ENCODE measurements at regions not wholly inside any gene's neighbourhood (a gene's known extent, or its start where the extent isn't known, plus 50 kb on each side); places are given as distances from the start of the nearest gene placed in this dataset.
"Not testable (repeated sequence)": the region's sequence is repeated elsewhere in the genome, so short reads cannot be mapped to it uniquely, and the experiment has no call there.

- peak; percentile 30 for DNase-seq
Measured at GRCh38 chr3:61381745-61382392, 130.6 kb upstream of the FHIT start.

- no peak for DNase-seq
Measured at GRCh38 chr3:61387817-61388216, 136.6 kb upstream of the FHIT start.

GRCh38 chr3:61393480-61393947, 142.3 kb upstream of the FHIT start:
- not testable (repeated sequence) for DNase-seq

- no peak for DNase-seq
Measured at GRCh38 chr3:61401359-61401758, 150.1 kb upstream of the FHIT start.

GRCh38 chr3:61407397-61407796, 154.0 kb upstream of the PTPRG start:
- DNase-seq = no peak

GRCh38 chr3:61409638-61410037, 151.7 kb upstream of the PTPRG start:
- no peak for DNase-seq

- DNase-seq = not testable (repeated sequence)
Measured at GRCh38 chr3:61410358-61410757, 151.0 kb upstream of the PTPRG start.

- no peak for DNase-seq
Measured at GRCh38 chr3:61411009-61411662, 150.2 kb upstream of the PTPRG start.

GRCh38 chr3:61414456-61414855, 146.9 kb upstream of the PTPRG start:
- no peak for DNase-seq

GRCh38 chr3:61415201-61415600, 146.2 kb upstream of the PTPRG start:
- DNase-seq = no peak

- no peak for DNase-seq
Measured at GRCh38 chr3:61416618-61417017, 144.8 kb upstream of the PTPRG start.

GRCh38 chr3:61417352-61417751, 144.0 kb upstream of the PTPRG start:
- peak; percentile 21 for DNase-seq

- DNase-seq = no peak
Measured at GRCh38 chr3:61420136-61420759, 141.1 kb upstream of the PTPRG start.

GRCh38 chr3:61422945-61423673, 138.3 kb upstream of the PTPRG start:
- peak; percentile 48 for DNase-seq

GRCh38 chr3:61425356-61425755, 136.0 kb upstream of the PTPRG start:
- DNase-seq = no peak

- DNase-seq = no peak
Measured at GRCh38 chr3:61429106-61429505, 132.3 kb upstream of the PTPRG start.

GRCh38 chr3:61434901-61435300, 126.5 kb upstream of the PTPRG start:
- not testable (repeated sequence) for DNase-seq

GRCh38 chr3:61435361-61435760, 126.0 kb upstream of the PTPRG start:
- DNase-seq = not testable (repeated sequence)

GRCh38 chr3:61438253-61439121, 122.9 kb upstream of the PTPRG start:
- no peak for DNase-seq

GRCh38 chr3:61439122-61439458, 122.3 kb upstream of the PTPRG start:
- DNase-seq = no peak

- no peak for DNase-seq
Measured at GRCh38 chr3:61442696-61443095, 118.7 kb upstream of the PTPRG start.

GRCh38 chr3:61443886-61444285, 117.5 kb upstream of the PTPRG start:
- no peak for DNase-seq

GRCh38 chr3:61444782-61445181, 116.6 kb upstream of the PTPRG start:
- no peak for DNase-seq

All from fibroblast of skin of right quadriceps (primary cell).